ENCODE measurements at regions not wholly inside any gene's neighbourhood (a gene's known extent, or its start where the extent isn't known, plus 50 kb on each side); places are given as distances from the start of the nearest gene placed in this dataset.

- H3K4me3 ChIP-seq (ENCODE audit: low read depth, poor library complexity, severe bottlenecking), result no peak overlapping the region
- no peak for DNase-seq (ENCODE audit: low spot score in 2 of 2)
- intact Hi-C loops (cut with DNase I; ENCODE audit: low total_unique reads), result no loop called here
- no peak for TF ChIP-seq CTCF (IDR thresholded peaks at IDR 0.05)
- no peak for TF ChIP-seq POLR2A (IDR thresholded peaks at IDR 0.05)
- 30 to 34% methylated on average over 4 of the region's 4 CpGs for WGBS, 2 donors
These were observed 196.7 kb upstream of the ADRA1D start for GRCh38 chr20:4445784-4446183.

GRCh38 chr20:4445331-4445730 is 196.2 kb upstream of the ADRA1D start:
- intact Hi-C loops (cut with DNase I; ENCODE audit: low total_unique reads), result no loop called here
- WGBS, 2 donors, result 63 to 74% methylated on average over 2 of the region's 2 CpGs
- no peak for TF ChIP-seq CTCF (IDR thresholded peaks at IDR 0.05)
- no peak for TF ChIP-seq POLR2A (IDR thresholded peaks at IDR 0.05)
- DNase-seq (ENCODE audit: low spot score in 2 of 2), result no peak
- no peak overlapping the region for H3K4me3 ChIP-seq (ENCODE audit: low read depth, poor library complexity, severe bottlenecking)

- TF ChIP-seq POLR2A (IDR thresholded peaks at IDR 0.05), result no peak
- no peak for TF ChIP-seq CTCF (IDR thresholded peaks at IDR 0.05)
- 51 to 71% methylated on average over 2 of the region's 2 CpGs for WGBS, 2 donors
- intact Hi-C loops (cut with DNase I; ENCODE audit: low total_unique reads), result no loop called here
- no peak for DNase-seq (ENCODE audit: low spot score in 2 of 2)
- no peak overlapping the region for H3K4me3 ChIP-seq (ENCODE audit: low read depth, poor library complexity, severe bottlenecking)
These were observed 195.3 kb upstream of the ADRA1D start for GRCh38 chr20:4444404-4444803.

- TF ChIP-seq POLR2A (IDR thresholded peaks at IDR 0.05) (no peak), CTCF (IDR thresholded peaks at IDR 0.05) (no peak)
- H3K4me3 ChIP-seq (ENCODE audit: low read depth, poor library complexity, severe bottlenecking), result no peak overlapping the region
- DNase-seq (ENCODE audit: low spot score in 2 of 2), result no peak
- WGBS, 2 donors, result 62 to 73% methylated on average over 4 of the region's 4 CpGs
- intact Hi-C loops (cut with DNase I; ENCODE audit: low total_unique reads), result no loop called here
These were observed 193.9 kb upstream of the ADRA1D start for GRCh38 chr20:4443016-4443415.

- no peak overlapping the region for H3K4me3 ChIP-seq (ENCODE audit: low read depth, poor library complexity, severe bottlenecking)
- TF ChIP-seq CTCF (IDR thresholded peaks at IDR 0.05), result no peak
- no peak for TF ChIP-seq POLR2A (IDR thresholded peaks at IDR 0.05)
- no peak for DNase-seq (ENCODE audit: low spot score in 2 of 2)
- WGBS, 2 donors, result 87% methylated on average over 3 of the region's 3 CpGs
- intact Hi-C loops (cut with DNase I; ENCODE audit: low total_unique reads), result no loop called here
These were observed 192.8 kb upstream of the ADRA1D start for GRCh38 chr20:4441871-4442270.

- TF ChIP-seq CTCF (IDR thresholded peaks at IDR 0.05), result no peak
- TF ChIP-seq POLR2A (IDR thresholded peaks at IDR 0.05), result no peak
- WGBS, 2 donors, result 88% methylated on average over 2 of the region's 2 CpGs
- intact Hi-C loops (cut with DNase I; ENCODE audit: low total_unique reads), result no loop called here
- H3K4me3 ChIP-seq (ENCODE audit: low read depth, poor library complexity, severe bottlenecking), result no peak overlapping the region
- DNase-seq (ENCODE audit: low spot score in 2 of 2), result no peak
These were observed 192.1 kb upstream of the ADRA1D start for GRCh38 chr20:4441191-4441590.

All from lower leg skin (tissue), 4 donors.